ENCODE measurements at regions not wholly inside any gene's neighbourhood (a gene's known extent, or its start where the extent isn't known, plus 50 kb on each side); places are given as distances from the start of the nearest gene placed in this dataset.

- no peak for FAIRE-seq
- intact Hi-C loops (cut with micrococcal nuclease) (no loop called here), dilution Hi-C loops (cut with MboI; ENCODE audit: extremely low pct_ligation_motif_present, low sequenced_read_pairs) (no loop called here)
- ChIA-PET POLR2A (no interaction called here), CTCF (interaction anchor here (0.8 kb wide), 1 partner anchor 9 kb away, joined by 3 read pairs; no protein-coding TSS in a partner anchor)
- Histone ChIP-seq H3K4me2 (ENCODE audit: insufficient read depth, low read length) (no peak overlapping the region), H3K36me3 (ENCODE audit: control insufficient read depth in 2 of 2, extremely low read depth in 1 of 2, insufficient read depth in 2 of 2, low read length in 2 of 2) (no peaks in the 10 kb centered on the region), H4K20me1 (replicated peaks; ENCODE audit: control insufficient read depth, extremely low read depth, insufficient read depth, low read length) (no peaks in the 10 kb centered on the region), H3K27ac (ENCODE audit: insufficient read depth, low read depth, low read length) (no peak overlapping the region), H3K27me3 (ENCODE audit: control insufficient read depth in 2 of 2, insufficient read depth in 2 of 2, low read length in 2 of 2) (no peaks in the 10 kb centered on the region), H3K9me1 (replicated peaks; ENCODE audit: control insufficient read depth, extremely low read depth, insufficient read depth, low read length) (no peaks in the 10 kb centered on the region), H3K79me2 (ENCODE audit: control insufficient read depth, insufficient read depth, low read length) (no peaks in the 10 kb centered on the region), H3K4me1 (ENCODE audit: control insufficient read depth, extremely low read depth, insufficient read depth, low read length) (no peaks in the 10 kb centered on the region), H3K9ac (replicated peaks; ENCODE audit: extremely low read depth, insufficient read depth, low read length) (no peak overlapping the region), H3K4me3 (replicated peaks in 1 of 3; ENCODE audit: insufficient read depth in 1 of 3, low read depth in 1 of 3, low read length in 3 of 3) (no peak overlapping the region), H2AFZ (ENCODE audit: low read depth, low read length) (no peak overlapping the region), H3K9me3 (replicated peaks; ENCODE audit: control insufficient read depth, insufficient read depth, low read length) (peaks cover 4% of the 10 kb centered on the region)
- TF ChIP-seq POLR2A (IDR thresholded peaks at IDR 0.05; ENCODE audit: low read depth, low read length): no peak
- no peak for DNase-seq (ENCODE audit: low read depth, low spot score)
- BruUV-seq (replicated peaks): no TSS peak
Measured at GRCh38 chr13:22648320-22648801, 532.4 kb upstream of the SGCG start.

- Histone ChIP-seq H2AFZ (ENCODE audit: low read depth, low read length) (no peak overlapping the region), H3K27ac (ENCODE audit: insufficient read depth, low read depth, low read length) (no peak overlapping the region), H4K20me1 (replicated peaks; ENCODE audit: control insufficient read depth, extremely low read depth, insufficient read depth, low read length) (no peaks in the 10 kb centered on the region), H3K36me3 (ENCODE audit: control insufficient read depth in 2 of 2, extremely low read depth in 1 of 2, insufficient read depth in 2 of 2, low read length in 2 of 2) (no peaks in the 10 kb centered on the region), H3K9me1 (replicated peaks; ENCODE audit: control insufficient read depth, extremely low read depth, insufficient read depth, low read length) (no peaks in the 10 kb centered on the region), H3K4me1 (ENCODE audit: control insufficient read depth, extremely low read depth, insufficient read depth, low read length) (no peaks in the 10 kb centered on the region), H3K4me3 (replicated peaks in 1 of 3; ENCODE audit: insufficient read depth in 1 of 3, low read depth in 1 of 3, low read length in 3 of 3) (no peak overlapping the region), H3K9ac (replicated peaks; ENCODE audit: extremely low read depth, insufficient read depth, low read length) (no peak overlapping the region), H3K79me2 (ENCODE audit: control insufficient read depth, insufficient read depth, low read length) (no peaks in the 10 kb centered on the region), H3K9me3 (replicated peaks; ENCODE audit: control insufficient read depth, insufficient read depth, low read length) (peaks cover 2% of the 10 kb centered on the region), H3K4me2 (ENCODE audit: insufficient read depth, low read length) (no peak overlapping the region), H3K27me3 (ENCODE audit: control insufficient read depth in 2 of 2, insufficient read depth in 2 of 2, low read length in 2 of 2) (no peaks in the 10 kb centered on the region)
- intact Hi-C loops (cut with micrococcal nuclease) (no loop called here), dilution Hi-C loops (cut with MboI; ENCODE audit: extremely low pct_ligation_motif_present, low sequenced_read_pairs) (no loop called here)
- TF ChIP-seq MAX (IDR thresholded peaks at IDR 0.05; ENCODE audit: insufficient read depth, insufficient read length) (no peak), CTCF (IDR thresholded peaks at IDR 0.05; ENCODE audit: extremely low read depth in 1 of 2, insufficient read depth in 1 of 2, low read depth in 1 of 2, low read length in 2 of 2) (no peak), GATA2 (IDR thresholded peaks at IDR 0.05; ENCODE audit: insufficient read depth, insufficient read length, low read depth, low read length) (no peak), JUN (IDR thresholded peaks at IDR 0.05; ENCODE audit: borderline replicate concordance, insufficient read depth, insufficient read length, low read depth) (no peak), POLR2A (IDR thresholded peaks at IDR 0.05; ENCODE audit: low read depth, low read length) (no peak)
- no TSS peak for BruUV-seq (replicated peaks)
- CTCF ChIA-PET: no interaction called here
- POLR2A ChIA-PET: no interaction called here
- FAIRE-seq (no peak), DNase-seq (ENCODE audit: low read depth, low spot score) (no peak)
Measured at GRCh38 chr13:22652796-22653195, 528.0 kb upstream of the SGCG start.

Measured in endothelial cell of umbilical vein (primary cell).